HT-29 (cell line): ENCODE measurements at regions not wholly inside any gene's neighbourhood (a gene's known extent, or its start where the extent isn't known, plus 50 kb on each side); places are given as distances from the start of the nearest gene placed in this dataset.
"Not testable (repeated sequence)": the region's sequence is repeated elsewhere in the genome, so short reads cannot be mapped to it uniquely, and the experiment has no call there.

Experiments
- DNase-seq: peaks from one replicate; pipeline ENCODE4 v3.0.0-alpha.2; 2015; ENCODE audit warnings: low spot score

DNA sequence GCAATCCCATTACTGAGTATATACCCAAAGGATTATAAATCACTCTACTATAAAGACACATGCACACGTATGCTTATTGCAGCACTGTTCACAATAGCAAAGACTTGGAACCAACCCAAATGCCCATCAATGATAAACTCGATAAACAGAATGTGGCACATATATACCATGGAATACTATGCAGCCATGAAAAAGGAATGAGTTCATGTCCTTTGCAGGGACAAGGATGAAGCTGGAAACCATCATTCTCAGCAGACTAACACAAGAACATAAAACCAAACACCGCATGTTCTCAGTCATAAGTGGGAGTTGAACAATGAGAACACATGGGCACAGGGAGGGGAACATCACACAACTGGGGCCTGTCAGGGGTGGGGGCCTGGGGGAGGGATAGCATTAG lies 532.8 kb upstream of the AMOT start:
- not testable (repeated sequence) for DNase-seq

DNA sequence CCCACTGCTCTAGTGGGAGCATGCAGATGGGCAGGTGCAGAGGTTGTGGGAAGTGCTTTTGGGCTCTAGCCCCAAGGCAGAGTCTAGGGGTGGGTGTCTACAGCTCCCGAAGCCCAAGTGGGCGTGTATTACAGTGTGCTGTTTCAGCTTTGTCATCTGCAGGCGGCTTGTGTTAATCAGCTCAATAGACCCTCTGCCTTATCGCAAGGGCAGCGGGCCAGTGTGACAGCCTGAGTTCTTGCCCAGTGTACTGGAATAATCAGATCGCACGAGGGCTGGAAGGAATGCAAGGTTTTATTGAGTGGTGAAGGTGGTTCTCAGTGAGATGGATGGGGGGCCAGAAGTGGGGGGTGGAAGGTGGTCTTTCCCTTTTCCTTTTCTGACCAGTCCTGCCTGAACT lies 529.4 kb upstream of the AMOT start:
- no peak for DNase-seq

DNA sequence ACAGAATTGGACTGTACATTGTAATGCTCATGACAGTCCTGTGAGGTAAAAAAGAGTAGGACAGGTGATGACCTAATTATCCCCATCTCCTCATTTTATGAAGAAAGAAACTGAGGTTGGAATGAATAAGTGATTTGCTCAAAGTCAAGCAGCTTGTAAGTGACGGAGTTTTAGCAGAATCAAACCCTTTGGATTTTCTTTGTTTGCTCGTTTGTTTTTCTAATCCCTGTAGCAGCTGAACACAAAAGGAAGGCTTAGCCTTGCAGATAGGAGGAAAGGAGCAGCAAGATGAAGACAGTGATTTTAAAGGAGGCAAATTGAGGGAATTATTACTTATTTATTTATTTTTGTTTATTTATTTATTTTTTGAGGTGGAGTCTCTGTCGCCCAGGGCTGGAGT lies 528.4 kb upstream of the AMOT start:
- DNase-seq: no peak

DNA sequence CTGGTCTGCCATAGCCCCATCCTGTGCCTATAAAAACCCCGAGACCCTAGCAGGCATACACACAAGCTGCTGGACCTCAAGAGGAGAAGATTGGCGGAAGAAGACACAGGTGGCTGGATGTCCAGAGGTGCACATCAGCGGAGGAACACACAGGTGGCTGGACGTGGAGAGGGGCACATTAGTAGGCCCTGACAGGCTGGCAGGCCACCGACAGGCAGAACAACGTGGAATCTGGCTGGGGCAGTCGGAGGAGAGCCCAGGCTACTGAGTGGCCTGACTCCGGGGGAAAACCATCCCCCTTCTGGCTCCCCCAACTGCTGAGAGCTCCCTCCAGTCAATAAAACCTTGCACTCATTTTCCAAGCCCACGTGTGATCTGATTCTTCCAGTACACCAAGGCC lies 512.5 kb upstream of the AMOT start:
- no peak for DNase-seq

DNA sequence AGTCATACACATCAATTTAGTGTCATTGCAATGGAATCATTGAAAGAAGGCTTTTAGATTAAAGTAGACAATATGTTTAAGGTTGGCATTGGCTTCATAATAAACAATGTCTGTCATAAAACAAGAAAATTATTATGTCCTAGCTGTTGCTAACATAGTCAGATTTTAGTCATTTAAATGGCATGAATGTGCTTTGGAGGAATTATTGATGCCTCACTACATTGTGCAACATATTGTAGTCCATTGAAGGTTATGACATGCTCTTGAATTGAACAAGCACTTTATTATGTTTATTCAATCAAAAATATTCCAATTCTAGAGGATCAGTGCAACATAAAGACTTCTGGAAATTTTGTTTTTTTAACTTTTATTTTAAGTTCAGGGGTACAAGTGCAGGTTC lies 489.8 kb upstream of the AMOT start:
- no peak for DNase-seq

DNA sequence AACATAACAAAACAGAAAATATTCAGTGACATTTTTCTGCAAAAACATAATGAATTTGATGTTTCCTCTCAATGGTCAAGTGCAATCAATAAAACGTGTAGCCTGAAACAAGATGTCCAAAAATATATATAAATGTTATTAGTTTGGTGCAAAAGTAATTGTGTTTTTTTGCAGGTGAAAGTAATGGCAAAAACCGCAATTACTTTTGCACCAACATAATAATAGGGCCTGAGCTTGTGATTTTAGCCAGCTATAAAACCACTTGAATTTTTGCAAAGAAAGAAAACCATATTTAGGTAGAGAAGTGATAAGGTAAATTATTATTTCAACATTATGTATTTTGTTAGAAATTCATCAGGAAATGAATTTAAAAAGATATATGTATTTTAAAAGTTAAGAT lies 475.3 kb upstream of the AMOT start:
- no peak for DNase-seq

DNA sequence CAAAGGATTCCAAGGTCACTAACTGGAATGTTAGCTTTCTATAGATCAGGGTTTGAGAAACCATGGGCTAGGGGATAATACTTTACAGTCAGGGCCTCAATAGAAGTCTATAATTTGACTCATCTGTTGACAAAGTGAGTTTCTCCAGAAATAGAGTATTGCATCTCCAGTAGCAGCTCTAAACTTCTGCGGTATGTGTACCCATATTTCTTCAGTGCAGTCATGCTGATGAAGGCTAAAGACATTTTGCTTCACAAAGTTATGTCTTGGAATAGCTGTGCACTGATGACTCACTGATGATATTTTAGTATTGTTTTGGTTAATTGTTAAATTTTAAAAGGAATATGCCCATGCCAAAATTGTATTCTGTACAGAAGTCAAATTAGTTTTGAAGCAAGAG lies 464.9 kb upstream of the AMOT start:
- no peak for DNase-seq

DNA sequence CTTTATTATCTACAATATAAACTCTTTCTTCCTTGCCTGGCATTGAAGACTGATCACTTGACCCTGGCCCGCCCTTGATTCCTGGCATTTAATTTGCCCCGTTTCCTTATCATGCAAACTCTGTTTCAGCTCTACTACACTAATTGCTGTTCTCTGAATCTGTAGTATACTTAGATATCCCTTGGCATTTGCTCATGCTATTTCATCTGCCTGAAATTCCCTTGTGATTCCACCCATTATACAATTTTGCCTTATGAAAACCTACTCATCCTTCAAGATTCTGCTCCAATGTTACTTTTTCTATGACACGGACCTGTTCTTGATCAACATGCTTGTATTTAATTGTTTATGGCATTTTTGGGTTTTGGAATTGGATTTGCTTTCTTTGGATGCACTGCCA lies 459.9 kb upstream of the AMOT start:
- DNase-seq: no peak

DNA sequence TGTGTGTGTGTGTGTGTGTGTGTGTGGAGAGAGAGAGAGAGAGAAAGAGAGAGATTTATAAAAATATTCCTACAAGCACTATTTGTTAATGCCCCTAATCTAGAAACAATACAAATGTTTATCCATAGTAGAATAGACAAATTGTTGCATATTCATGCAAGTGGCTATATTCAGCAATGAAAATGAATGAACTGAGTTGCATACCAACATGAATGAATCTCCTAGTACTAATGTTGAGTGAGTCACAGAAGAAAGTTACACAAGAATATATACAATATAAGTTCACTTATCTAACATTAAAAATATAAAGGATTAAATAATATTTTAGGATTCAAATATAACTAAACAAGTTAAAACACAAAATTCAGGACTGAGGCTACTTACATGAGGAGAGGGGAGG lies 456.8 kb upstream of the AMOT start:
- DNase-seq: no peak

DNA sequence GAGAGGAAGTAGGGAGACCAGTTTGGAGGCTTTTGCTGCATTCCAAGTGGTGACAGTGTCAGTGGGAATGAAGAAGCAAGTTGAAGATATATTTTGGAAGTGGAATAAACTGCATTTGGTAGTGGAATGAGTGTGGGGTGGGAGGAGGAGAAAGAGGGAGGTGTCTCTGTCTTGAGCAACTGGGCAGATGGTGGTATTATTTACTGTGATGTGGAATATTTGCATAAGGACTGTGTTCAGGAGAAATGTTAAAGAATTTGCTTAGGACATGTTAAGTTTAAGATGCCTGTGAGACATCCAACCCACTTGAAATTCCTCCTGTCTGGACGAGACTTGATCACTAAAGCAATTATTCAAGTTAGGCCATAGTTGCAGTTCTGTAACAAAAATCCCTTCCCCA lies 448.9 kb upstream of the AMOT start:
- no peak for DNase-seq

DNA sequence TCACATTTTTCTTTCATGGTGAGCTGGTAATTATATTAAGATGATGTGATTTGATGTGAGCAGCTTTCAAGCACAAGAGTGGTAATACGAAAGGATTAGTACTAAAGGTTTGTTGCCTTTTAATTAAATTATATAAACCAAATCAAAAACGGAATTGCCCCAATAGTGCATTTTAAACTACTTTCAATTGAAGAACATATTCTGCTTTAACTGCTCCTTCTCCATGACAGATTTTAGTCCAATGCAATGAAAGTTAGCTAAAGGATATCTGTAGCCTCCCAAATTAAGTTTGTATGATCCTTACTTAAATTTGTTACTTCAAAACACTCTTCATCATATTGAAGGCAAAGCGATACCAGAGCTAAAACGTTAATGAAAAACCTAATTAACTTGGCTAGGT lies 447.1 kb upstream of the AMOT start:
- no peak for DNase-seq

DNA sequence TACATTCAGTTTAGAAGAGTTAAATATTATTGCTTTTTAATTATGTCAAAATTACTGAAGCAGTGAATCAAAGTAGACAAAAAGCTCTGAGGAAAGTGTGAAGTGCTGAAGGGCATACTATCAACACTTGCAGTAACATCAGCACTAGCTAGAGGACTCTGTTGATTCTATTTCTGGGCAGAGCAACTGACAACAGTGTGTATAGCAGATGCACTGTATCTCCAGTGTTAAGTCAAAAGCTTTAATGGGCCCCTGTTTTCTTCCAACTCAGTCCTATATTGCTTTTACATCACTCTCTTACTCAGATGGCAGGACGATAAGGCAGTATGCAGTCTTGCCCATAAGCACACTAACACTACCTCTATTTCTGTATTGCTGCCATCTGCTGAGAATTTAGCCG lies 435.2 kb upstream of the AMOT start:
- DNase-seq: no peak

DNA sequence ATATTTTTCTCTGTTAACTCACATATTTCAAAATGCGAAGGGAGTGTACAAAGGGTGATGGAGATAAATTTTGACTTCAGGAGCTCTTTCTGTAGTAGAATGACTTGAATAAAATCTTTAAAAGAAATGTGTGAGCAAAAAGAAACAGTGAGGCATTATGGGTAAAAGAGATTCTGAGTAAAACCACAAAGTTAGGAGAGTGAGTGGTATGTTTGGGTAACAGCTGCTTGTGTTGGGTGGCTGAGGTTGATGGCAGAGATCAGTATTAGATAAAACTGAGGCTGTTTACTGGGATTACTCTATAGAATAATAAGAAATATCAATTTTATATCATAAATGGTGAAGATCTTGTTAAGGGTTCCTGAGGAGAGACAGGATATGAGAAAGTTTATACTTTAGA lies 434.2 kb upstream of the AMOT start:
- DNase-seq: no peak

DNA sequence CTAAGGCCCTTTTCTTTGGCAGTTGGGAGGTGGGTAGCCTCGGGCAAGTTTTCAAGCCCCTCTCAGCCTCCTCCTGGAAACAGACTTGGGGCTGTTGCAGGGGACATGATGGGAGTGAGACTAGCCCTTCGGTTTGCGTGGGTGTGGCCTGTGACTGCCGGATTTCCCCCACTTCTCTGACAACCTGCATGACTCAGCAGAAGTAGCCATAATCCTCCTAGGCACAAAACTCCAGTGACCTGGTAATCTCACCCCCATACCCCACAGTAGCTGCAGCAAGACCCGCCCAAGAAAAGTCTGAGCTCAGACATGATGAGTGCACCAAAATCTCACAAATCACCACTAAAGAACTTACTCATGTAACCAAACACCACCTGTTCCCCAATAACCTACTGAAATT lies 433.7 kb upstream of the AMOT start:
- no peak for DNase-seq

DNA sequence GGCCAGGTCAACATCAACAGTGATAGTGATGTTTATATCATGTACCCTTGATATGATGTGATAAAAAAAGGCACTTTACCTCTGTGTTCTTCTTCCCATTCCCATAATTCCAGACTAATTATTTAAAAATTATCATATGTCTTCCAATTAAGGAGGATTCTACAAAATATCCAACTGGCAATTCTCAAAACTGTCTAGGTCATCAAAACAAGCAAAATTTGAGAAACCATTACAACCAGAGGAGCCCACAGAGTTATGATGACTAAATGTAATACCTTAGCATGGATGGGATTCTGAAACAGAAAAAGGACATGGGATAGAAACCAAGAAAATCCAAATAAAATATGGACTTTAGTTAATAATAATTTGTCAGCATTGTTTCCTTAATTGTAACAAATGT lies 428.6 kb upstream of the AMOT start:
- DNase-seq: no peak

DNA sequence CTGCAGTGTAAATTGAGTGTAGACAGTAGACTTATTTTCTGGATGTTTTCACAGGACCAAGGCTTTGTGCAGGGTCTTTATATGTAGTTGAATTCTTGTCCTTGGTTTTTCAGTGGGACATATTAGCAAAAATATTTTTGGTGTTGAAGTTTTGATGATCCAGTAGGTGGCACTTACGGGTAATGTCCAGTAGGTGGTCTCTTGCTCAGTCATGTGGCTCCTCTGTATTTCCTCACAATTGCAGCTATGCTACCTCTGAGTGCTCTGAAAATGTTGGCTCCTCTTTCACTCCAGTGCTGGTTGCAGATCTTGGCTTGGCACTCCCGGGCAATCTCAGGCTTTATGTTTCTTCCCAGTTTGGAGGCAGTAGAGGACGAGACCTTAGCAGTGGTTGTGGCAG lies 419.8 kb upstream of the AMOT start:
- DNase-seq: peak; percentile 4

DNA sequence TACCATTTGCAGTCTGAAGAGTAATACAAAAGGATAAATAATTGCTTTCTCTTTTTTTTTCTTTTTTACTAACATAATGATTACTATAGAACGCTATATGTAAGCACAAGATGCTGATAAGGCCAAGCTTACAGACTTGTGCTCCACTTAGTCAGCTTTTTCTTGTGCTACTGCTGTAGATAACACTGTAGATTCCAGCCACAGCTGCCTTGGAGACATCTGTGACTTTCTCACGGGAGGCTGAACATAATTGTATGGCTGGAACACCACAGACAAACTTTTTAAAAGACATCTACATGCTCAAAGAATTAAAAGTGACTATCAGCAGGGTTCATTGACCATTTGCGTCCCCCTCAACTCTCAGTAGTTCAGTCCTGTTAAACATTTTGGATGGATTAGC lies 381.7 kb upstream of the AMOT start:
- DNase-seq: no peak

DNA sequence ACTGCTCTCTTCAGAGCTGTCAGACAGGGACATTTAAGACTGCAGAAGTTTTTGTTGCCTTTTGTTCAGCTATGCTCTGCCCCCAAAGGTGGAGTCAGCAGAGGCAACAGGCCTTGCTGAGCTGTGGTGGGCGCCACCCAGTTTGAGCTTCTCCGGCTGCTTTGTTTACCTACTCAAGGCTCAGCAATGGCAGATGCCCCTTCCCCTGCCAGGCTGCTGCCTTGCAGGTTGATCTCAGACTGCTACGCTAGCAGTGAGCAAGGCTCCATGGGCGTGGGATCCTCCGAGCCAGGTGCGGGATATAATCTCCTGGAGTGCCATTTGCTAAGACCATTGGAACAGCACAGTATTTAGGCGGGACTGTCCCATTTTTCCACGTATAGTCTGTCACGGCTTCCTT lies 371.4 kb upstream of the AMOT start:
- DNase-seq: no peak

DNA sequence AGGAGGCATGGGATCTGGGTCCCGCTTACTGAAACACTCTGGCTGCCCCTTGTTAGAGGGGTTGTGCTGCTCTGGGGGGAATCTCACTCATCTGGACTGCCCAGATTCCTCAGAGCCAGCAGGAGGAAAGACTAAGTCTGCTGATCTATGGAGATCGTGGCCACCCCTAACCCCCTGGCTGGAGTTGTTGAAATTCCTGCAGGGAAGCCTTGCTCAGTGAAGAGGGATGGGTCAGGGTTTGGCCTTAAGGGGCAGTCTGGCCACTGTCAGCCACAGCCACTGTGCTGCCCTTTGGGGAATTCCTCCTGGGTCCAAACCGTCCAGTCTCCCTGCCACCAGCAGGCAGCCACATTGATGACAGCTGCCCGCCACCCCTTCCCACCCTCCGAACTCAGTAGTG lies 362.0 kb upstream of the AMOT start:
- DNase-seq: no peak

DNA sequence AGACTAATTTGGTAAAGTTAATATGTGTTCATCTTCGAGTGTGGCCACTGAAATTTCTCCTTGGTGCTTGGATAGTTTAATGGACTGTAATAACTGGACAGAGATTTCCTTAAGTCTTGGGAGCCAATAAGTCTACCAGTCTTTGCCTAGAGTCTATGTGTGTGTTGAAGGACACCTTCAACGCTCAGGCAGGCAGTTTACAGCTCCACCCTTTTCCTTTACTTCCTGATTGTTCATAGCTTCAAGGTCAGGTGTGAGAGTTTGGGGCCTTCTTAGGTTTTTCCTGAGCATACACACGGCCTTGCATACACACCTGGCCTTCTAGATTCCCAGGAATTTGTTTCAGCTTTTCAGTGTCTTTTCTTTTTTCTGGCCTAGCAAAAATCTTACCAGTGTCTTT lies 355.3 kb upstream of the AMOT start:
- DNase-seq: no peak

DNA sequence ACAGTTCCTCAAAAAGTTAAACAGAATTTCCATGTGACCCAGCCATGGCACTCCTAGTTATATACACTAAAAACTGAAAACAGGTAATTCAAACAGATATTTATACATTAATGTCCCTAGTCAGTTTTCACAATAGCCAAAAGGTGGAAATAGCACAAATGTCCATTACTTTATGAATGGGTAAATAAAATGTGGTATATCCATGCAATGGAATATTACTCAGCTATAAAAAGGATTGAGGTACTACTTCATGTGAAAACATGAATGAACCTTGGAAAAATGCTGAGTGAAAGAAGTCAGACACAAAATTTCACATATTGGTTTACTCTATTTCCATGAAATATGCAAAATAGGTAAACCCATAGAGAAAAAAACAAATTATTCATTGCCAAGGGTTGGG lies 351.8 kb upstream of the AMOT start:
- no peak for DNase-seq

DNA sequence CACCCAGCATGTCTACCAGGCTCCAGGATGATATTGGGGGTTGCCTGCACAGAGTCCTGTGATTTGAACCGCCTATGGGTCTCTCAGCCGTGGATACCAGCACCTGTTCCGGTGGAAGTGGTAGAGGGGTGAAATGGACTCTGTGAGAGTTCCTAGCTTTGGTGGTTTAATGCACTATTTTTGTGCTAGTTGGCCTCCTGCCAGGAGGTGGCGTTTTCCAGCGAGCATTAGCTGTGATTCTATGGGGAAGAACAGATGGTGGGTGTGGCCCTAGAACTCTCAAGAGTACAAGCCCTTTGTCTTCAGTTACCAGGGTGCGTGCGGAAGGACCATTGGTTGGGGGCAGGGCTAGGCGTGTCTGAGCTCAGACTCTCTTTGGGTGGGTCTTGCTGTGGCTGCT lies 316.9 kb upstream of the AMOT start:
- DNase-seq: no peak

DNA sequence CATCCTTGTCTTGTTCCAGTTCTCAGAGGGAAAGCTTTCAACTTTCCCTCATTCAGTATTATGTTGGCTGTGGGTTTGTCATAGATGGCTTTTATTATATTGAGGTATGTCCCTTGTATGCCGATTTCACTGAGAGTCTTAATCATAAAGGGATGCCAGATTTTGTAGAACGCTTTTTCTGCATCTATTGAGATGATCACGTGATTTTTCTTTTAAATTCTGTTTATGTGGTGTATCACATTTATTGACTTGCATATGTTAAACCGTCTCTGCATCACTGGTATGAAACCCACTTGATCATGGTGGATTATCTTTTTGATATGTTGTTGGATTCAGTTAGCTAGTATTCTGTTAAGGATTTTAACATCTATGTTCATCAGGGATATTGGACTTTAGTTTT lies 313.7 kb upstream of the AMOT start:
- not testable (repeated sequence) for DNase-seq

DNA sequence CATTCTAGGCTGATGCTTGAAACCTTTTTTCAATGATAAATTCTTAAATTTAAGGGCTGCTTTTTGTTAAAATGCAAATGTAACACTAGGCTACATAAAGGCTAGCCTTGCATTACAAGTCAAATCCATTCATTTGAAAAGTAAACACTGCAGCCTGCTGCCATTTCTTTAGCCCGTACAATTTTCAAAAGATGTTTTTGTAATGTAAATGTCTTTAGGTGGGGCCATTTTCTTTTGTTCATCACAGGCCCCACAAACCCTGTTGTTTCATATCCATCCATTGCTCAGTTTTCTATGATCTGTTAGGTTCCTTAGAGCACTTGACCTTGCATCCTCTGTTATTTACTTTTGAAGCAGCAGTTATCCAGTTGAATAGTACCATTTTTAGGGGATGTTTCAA lies 296.2 kb upstream of the AMOT start:
- no peak for DNase-seq

DNA sequence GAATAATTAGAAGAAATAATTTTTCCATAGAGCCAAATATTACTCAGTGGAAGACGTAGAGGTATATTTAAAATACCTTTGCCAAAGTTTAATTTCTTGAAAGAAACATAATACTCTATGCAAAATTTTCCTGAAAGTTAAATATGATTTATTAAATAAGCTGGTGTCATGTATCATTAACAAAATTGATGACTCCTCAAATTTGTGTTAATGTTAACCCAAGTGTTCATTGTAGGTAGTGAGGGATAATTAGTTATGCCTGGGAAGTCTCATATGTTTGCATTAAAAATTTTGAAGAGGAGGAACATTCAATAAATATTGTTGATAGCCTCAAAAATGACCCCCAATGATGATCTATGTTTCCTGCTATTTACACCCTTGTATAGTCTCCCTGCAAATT lies 292.7 kb upstream of the AMOT start:
- no peak for DNase-seq
